HG02885 (cell line): ENCODE measurements at regions not wholly inside any gene's neighbourhood (a gene's known extent, or its start where the extent isn't known, plus 50 kb on each side); places are given as distances from the start of the nearest gene placed in this dataset.
"Not testable (repeated sequence)": the region's sequence is repeated elsewhere in the genome, so short reads cannot be mapped to it uniquely, and the experiment has no call there.

Source experiments
- ATAC-seq: cut with Tn5 transposase; IDR thresholded peaks from one replicate; pipeline ENCODE4 v1.9.1; 2021; ENCODE audit warnings: mild to moderate bottlenecking; ENCODE audit not compliant: unreplicated experiment, poor library complexity

GRCh38 chr1:58964880-58965279 lies 181.0 kb upstream of the JUN start:
- no peak for ATAC-seq

- ATAC-seq: no peak
Observed at GRCh38 chr1:58966103-58966916, 182.5 kb upstream of the JUN start.

- ATAC-seq: no peak
Observed at GRCh38 chr1:58966917-58967740, 183.3 kb upstream of the JUN start.

- ATAC-seq: peak; percentile 86
Observed at GRCh38 chr1:58968360-58968952, 184.6 kb upstream of the JUN start.

GRCh38 chr1:58969176-58969575 lies 185.3 kb upstream of the JUN start:
- not testable (repeated sequence) for ATAC-seq

- no peak for ATAC-seq
Observed at GRCh38 chr1:58971629-58972140, 187.8 kb upstream of the JUN start.

GRCh38 chr1:58975888-58976287 lies 192.0 kb upstream of the JUN start:
- ATAC-seq: no peak

- ATAC-seq: no peak
Observed at GRCh38 chr1:58976294-58976693, 192.4 kb upstream of the JUN start.

GRCh38 chr1:58977598-58977997 lies 193.8 kb upstream of the JUN start:
- ATAC-seq: no peak

- ATAC-seq: no peak
Observed at GRCh38 chr1:58978096-58978495, 194.2 kb upstream of the JUN start.

- no peak for ATAC-seq
Observed at GRCh38 chr1:58979086-58979485, 195.2 kb upstream of the JUN start.

- no peak for ATAC-seq
Observed at GRCh38 chr1:58979677-58980076, 195.8 kb upstream of the JUN start.

GRCh38 chr1:58981392-58981791 lies 197.5 kb upstream of the JUN start:
- no peak for ATAC-seq

- no peak for ATAC-seq
Observed at GRCh38 chr1:58982259-58982998, 198.6 kb upstream of the JUN start.

- no peak for ATAC-seq
Observed at GRCh38 chr1:58983162-58983561, 199.3 kb upstream of the JUN start.

- no peak for ATAC-seq
Observed at GRCh38 chr1:58983633-58984245, 199.9 kb upstream of the JUN start.

GRCh38 chr1:58986996-58987767 lies 203.3 kb upstream of the JUN start:
- no peak for ATAC-seq

GRCh38 chr1:58988752-58989151 lies 204.9 kb upstream of the JUN start:
- no peak for ATAC-seq

GRCh38 chr1:58989845-58990244 lies 206.0 kb upstream of the JUN start:
- no peak for ATAC-seq
